ENCODE measurements at regions not wholly inside any gene's neighbourhood (a gene's known extent, or its start where the extent isn't known, plus 50 kb on each side); places are given as distances from the start of the nearest gene placed in this dataset.

DNA sequence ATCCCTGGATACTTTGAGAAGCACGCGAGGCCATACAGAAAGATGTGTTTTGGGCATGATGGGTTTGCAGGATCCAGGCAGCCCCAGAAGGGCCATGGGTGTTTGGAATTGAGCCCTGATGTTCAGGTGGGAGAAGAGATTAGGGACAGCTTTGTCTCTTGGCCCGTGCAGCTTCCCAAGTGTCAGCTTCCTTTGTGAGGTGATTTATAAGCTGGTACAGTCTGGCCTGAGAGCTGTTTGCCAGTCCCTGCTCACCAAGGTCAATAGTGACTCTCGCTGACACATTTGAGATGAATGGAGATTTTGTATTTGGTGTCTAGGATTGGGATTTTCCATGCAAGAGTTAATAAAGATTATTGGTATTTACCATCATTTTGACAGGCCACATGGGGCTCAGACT, 165.9 kb downstream of the ICE1 start:
- in situ Hi-C loops (cut with MboI; ENCODE audit: low sequenced_read_pairs, unreplicated experiment): no loop called here
- TF ChIP-seq, protein P1, sequence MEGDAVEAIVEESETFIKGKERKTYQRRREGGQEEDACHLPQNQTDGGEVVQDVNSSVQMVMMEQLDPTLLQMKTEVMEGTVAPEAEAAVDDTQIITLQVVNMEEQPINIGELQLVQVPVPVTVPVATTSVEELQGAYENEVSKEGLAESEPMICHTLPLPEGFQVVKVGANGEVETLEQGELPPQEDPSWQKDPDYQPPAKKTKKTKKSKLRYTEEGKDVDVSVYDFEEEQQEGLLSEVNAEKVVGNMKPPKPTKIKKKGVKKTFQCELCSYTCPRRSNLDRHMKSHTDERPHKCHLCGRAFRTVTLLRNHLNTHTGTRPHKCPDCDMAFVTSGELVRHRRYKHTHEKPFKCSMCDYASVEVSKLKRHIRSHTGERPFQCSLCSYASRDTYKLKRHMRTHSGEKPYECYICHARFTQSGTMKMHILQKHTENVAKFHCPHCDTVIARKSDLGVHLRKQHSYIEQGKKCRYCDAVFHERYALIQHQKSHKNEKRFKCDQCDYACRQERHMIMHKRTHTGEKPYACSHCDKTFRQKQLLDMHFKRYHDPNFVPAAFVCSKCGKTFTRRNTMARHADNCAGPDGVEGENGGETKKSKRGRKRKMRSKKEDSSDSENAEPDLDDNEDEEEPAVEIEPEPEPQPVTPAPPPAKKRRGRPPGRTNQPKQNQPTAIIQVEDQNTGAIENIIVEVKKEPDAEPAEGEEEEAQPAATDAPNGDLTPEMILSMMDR (IDR thresholded peaks at IDR 0.05; ENCODE audit: borderline replicate concordance, control extremely low read depth, extremely low read depth, insufficient read depth, missing control alignments): no peak
- no peak for DNase-seq (ENCODE audit: low spot score)

DNA sequence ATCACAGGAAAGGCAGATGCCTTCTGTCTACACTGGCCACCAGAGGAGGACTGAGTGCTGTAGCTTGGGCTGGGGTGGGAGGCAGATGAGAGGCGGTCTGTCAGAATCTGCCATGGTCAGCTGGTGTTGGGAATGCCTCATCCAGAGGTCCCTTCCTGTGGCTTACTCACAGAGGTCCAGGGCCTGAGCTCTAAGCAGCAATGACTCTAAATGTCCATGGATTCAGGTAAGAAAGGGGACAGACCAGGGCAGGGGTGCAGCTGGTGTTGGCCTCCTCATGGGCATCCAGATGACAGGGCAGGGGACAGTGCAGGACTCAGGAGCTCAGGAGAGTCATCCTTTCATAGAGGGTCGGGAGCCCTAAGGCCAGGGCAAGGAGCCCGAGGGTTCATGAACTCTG, 165.0 kb downstream of the ICE1 start:
- no peak for DNase-seq (ENCODE audit: low spot score)
- TF ChIP-seq, protein P1 (IDR thresholded peaks at IDR 0.05; ENCODE audit: borderline replicate concordance, control extremely low read depth, extremely low read depth, insufficient read depth, missing control alignments): no peak
- in situ Hi-C loops (cut with MboI; ENCODE audit: low sequenced_read_pairs, unreplicated experiment): no loop called here

DNA sequence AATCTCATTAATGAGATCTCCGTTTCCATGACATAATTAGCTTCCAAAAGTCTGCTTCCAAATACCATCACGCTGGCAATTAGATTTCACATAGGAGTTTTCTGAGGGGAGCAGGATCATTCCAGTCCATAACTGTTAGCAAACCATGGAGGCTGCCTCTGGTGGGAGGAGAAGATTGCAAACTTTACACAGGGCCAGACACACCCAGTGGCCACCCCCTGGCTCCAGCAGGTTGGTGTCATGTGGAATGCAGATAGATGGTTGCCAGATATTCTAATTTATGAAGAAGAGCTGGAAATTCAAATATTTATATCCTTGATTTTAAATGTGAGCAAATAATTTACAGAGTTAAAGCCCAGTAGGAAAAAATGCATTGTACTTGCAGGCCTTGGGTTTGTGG, 164.2 kb downstream of the ICE1 start:
- TF ChIP-seq, protein P1 (IDR thresholded peaks at IDR 0.05; ENCODE audit: borderline replicate concordance, control extremely low read depth, extremely low read depth, insufficient read depth, missing control alignments): no peak
- in situ Hi-C loops (cut with MboI; ENCODE audit: low sequenced_read_pairs, unreplicated experiment): no loop called here
- DNase-seq (ENCODE audit: low spot score): no peak

DNA sequence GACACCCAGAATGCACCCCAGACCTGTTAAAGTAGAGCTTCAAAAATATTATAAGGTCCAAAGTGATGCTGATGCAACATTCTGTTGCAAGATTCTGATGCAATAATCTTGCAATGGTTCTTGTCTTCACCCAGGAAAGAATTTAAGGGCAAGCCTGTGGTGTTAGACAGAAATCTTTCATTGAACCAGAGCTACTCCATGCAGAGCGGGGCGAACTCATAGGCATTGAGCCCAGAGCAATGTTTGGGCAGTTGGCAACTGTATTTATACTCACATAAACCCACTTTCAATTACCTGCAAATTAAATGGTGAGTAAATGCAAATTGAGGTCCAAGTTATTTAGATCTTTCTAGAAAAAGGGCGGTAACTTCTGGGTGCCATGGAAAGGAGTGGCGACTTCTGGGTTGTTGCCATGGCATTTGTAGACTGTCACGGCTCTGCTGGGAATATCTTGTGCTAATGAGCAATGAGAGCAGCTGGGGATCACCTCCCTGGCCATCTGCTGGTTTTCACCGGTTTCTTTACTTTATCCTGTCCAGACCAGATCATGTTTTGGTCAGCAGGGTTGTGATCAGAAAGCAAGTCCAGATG, 163.4 kb downstream of the ICE1 start:
- in situ Hi-C loops (cut with MboI; ENCODE audit: low sequenced_read_pairs, unreplicated experiment): no loop called here
- DNase-seq (ENCODE audit: low spot score): no peak
- TF ChIP-seq, protein P1 (IDR thresholded peaks at IDR 0.05; ENCODE audit: borderline replicate concordance, control extremely low read depth, extremely low read depth, insufficient read depth, missing control alignments): no peak

DNA sequence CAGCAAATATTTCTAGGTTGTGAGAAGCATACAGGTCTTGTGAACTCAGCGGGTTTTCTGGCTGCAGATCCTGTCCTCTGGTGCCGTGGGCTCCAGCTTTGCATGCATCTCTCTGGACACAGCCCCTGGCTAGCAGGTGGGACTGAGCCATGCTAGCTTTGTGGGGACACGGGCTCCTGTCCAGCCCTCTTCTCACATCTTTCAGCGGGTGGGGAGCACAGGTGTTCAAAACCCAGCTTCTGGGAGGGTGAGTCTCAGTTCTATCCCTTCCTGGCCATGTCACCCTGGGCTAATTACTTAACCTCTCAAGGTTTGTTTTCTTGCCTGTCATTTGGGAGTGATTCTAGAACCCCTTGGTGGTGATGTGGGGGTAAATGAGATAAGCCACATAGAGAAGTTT, 162.3 kb downstream of the ICE1 start:
- DNase-seq (ENCODE audit: low spot score): no peak
- in situ Hi-C loops (cut with MboI; ENCODE audit: low sequenced_read_pairs, unreplicated experiment): no loop called here
- TF ChIP-seq, protein P1 (IDR thresholded peaks at IDR 0.05; ENCODE audit: borderline replicate concordance, control extremely low read depth, extremely low read depth, insufficient read depth, missing control alignments): no peak

DNA sequence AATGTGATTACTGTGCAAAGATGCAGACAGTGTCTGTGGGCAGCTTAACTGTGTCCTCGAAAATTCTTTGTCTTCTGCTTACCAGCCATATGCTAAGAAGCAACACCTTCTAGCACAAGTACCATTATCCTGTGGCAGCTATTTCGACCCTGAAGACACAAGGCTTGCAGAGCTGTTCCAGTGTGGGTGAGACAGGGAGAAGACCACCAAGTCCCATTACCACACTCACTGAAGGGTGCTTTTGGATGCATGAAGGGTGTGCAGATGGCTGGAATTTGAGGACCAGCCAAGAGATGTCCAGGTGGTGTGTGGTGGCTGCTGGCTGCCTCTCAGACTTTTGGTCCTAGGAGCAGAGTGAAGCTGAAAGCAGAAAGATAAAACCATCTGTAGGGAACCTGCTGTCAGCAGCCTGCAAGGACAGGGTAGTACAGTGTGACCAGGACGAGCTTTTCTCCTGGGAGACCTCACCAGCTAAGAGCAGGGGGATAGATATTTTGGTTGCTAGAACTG, 161.8 kb downstream of the ICE1 start:
- in situ Hi-C loops (cut with MboI; ENCODE audit: low sequenced_read_pairs, unreplicated experiment): no loop called here
- DNase-seq (ENCODE audit: low spot score): no peak
- TF ChIP-seq, protein P1 (IDR thresholded peaks at IDR 0.05; ENCODE audit: borderline replicate concordance, control extremely low read depth, extremely low read depth, insufficient read depth, missing control alignments): no peak

All from GM13976 (cell line).